Heart left ventricle (tissue), 16 donors: ENCODE measurements at regions not wholly inside any gene's neighbourhood (a gene's known extent, or its start where the extent isn't known, plus 50 kb on each side); places are given as distances from the start of the nearest gene placed in this dataset.

Experiments
- ATAC-seq, 4 donors: fragments of 200-7000 bp; cut with Tn5 transposase; one replicate each; pipeline ENCODE4 v1.9.1; 2020 to 2022; ENCODE audit warnings: moderate library complexity in 4 of 4, mild to moderate bottlenecking in 3 of 4, moderate number of reproducible peaks in 1 of 4
- DNase-seq, 5 donors: peaks; one replicate each; pipeline ENCODE4 v3.0.0-alpha.2; 2020
- H3K27ac ChIP-seq, 12 donors: fragments of 200-600 bp; sonication (generic) in 4 of 12; one replicate each; pipeline versions ENCODE4 v1.5.0 to v1.8.0; 2016 to 2022; ENCODE audit warnings: mild to moderate bottlenecking in 2 of 12
- H3K27me3 ChIP-seq, 9 donors: fragments of 200-600 bp; sonication (generic) in 2 of 9; one replicate each; pipeline versions ENCODE4 v1.5.1 to v1.8.0; 2016 to 2022; ENCODE audit warnings: mild to moderate bottlenecking in 3 of 9
- H3K36me3 ChIP-seq, 9 donors: fragments of 200-600 bp; sonication (generic) in 2 of 9; one replicate each; pipeline versions ENCODE4 v1.5.0 to v1.8.0; 2018 to 2022; ENCODE audit warnings: mild to moderate bottlenecking in 2 of 9
- H3K4me1 ChIP-seq, 12 donors: fragments of 200-600 bp; sonication (generic) in 4 of 12; one replicate each; pipeline versions ENCODE4 v1.5.0 to v1.8.0; 2016 to 2022; ENCODE audit warnings: mild to moderate bottlenecking in 3 of 12
- H3K4me3 ChIP-seq, 12 donors: fragments of 200-600 bp; sonication (generic) in 4 of 12; one replicate each; pipeline versions ENCODE4 v1.5.0 to v1.8.0; 2017 to 2022; ENCODE audit warnings: mild to moderate bottlenecking in 9 of 12, moderate library complexity in 4 of 12
- H3K9me3 ChIP-seq, 12 donors: fragments of 200-600 bp; sonication (generic) in 4 of 12; one replicate each; pipeline versions ENCODE4 v1.5.0 to v1.8.0; 2016 to 2022; ENCODE audit warnings: mild to moderate bottlenecking in 1 of 12
- CTCF ChIP-seq, 12 donors: fragments of 200-600 bp; sonication (generic) in 4 of 12; IDR thresholded peaks; one replicate each; pipeline versions ENCODE4 v1.5.0 to v1.8.0; 2018 to 2022; ENCODE audit warnings: antibody characterized with exemption in 12 of 12, mild to moderate bottlenecking in 5 of 12
- POLR2A ChIP-seq, 2 donors: fragments of 450-650 bp; IDR thresholded peaks; one replicate each; pipeline ENCODE4 v1.6.1; 2017; ENCODE audit warnings: antibody characterized with exemption in 2 of 2, mild to moderate bottlenecking in 2 of 2, moderate library complexity in 2 of 2
- WGBS, 4 donors: extraction: QIAGEN DNeasy Blood & Tissue Kit in 2 of 4; methylation state at CpG; one replicate each; pipeline versions ENCODE4 v1.1.5 to v1.1.7; 2013 to 2018; 5-methylcytosine and 5-hydroxymethylcytosine counted together
- intact Hi-C, 10 donors: fragments of 100-400 bp; cut with DNase I; formaldehyde crosslinking; loops; one replicate each; pipeline versions ENCODE4 v1.11.1 to v1.14.2; 2022
- donor health status: ischemic (EF 13 %, LVEDD 7.1; RV severe dilation, severe dysfunction).
- donor health status: healthy with polysubstance abuse.
- donor health status: DM: no; HTN: yes; CAD: no.
- donor health status: DM: no; HTN: no; CAD: no.
- donor health status: ischemic (EF 25% LVEDD 6.9; RV normal size, moderate dysfunction).
- donor health status: ischemic (EF 25% LVEDD 5.7; RV mildly dilated, moderate dysfunction).
- donor health status: healthy.
- donor health status: DM: yes; HTN: yes; CAD: no.
- donor health status: ischemic (EF 35%, LVEDD 5.7; RV mildly dilated, moderate dysfunction).
- donor health status: nonischemic (EF 11% LVEDD 7.7; RV severe dilation, severe dysfunction).
- donor health status: DM: yes; HTN: yes; CAD: no.
- donor health status: PGD.
- donor health status: ischemic (EF 29% LVEDD 5.4; RV normal size, mild dysfunction).
- donor health status: nonischemic (EF 23%, LVEDD 6.1; RV moderate dilation, normal function).

DNA sequence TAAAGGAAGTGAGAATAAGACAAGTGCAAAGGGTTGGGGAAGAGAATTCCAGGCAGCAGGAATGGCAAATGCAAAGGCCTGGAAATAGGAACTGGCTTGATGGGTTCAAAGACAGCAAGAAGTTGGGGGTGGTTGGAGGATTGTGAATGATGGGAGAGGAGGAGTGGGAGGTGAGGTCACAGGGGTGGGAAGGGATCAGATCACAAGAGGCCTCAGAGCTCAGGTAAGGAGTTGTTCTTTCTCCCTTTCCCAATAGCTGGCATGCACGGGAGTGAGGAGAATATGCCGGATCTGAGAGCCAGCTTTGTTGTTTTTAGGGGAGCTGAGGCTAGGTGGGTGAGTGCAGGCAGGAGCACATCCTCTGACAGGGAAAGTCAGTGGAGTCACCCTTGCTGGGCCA, 94.0 kb upstream of the RAB3GAP2 start:
- H3K27me3 ChIP-seq = no peaks in the 10 kb centered on the region
- ATAC-seq (no peak), DNase-seq (no peak)
- TF ChIP-seq CTCF (IDR thresholded peaks at IDR 0.05) (no peak), POLR2A (IDR thresholded peaks at IDR 0.05) (no peak)
- peaks cover 0 to 8% (median 0%) of the 10 kb centered on the region in 12 donors for H3K9me3 ChIP-seq
- 91 to 96% (median 95%) methylated on average over 2 of the region's 2 CpGs for WGBS, 4 donors
- H3K4me3 ChIP-seq = no peak overlapping the region
- intact Hi-C loops = no loop called here
- H3K4me1 ChIP-seq = peaks cover 0 to 41% (median 17%) of the 10 kb centered on the region in 12 donors
- H3K27ac ChIP-seq = no peak overlapping the region
- H3K36me3 ChIP-seq = no peaks in the 10 kb centered on the region

GRCh38 chr1:220363196-220363837, 91.1 kb upstream of the RAB3GAP2 start:
- WGBS, 4 donors = 67 to 83% (median 72%) methylated on average over 5 of the region's 5 CpGs
- TF ChIP-seq POLR2A (IDR thresholded peaks at IDR 0.05) = no peak
- TF ChIP-seq CTCF (IDR thresholded peaks at IDR 0.05) = no peak
- intact Hi-C loops = no loop called here
- no peak for DNase-seq
- Histone ChIP-seq H3K9me3 (peaks cover 0 to 8% (median 0%) of the 10 kb centered on the region in 12 donors), H3K27me3 (no peaks in the 10 kb centered on the region), H3K4me1 (peaks cover 0 to 13% (median 2%) of the 10 kb centered on the region in 12 donors), H3K4me3 (no peak overlapping the region), H3K36me3 (no peaks in the 10 kb centered on the region), H3K27ac (no peak overlapping the region)
- no peak for ATAC-seq

GRCh38 chr1:220356981-220357850, 85.0 kb upstream of the RAB3GAP2 start:
- 57 to 63% (median 60%) methylated on average over 6 of the region's 6 CpGs for WGBS, 4 donors
- Histone ChIP-seq H3K27ac (peak overlapping the region in 8 of 12 donors; percentile 2 to 62 (median 40)), H3K4me1 (peaks cover 0 to 13% (median 6%) of the 10 kb centered on the region in 12 donors), H3K9me3 (no peaks in the 10 kb centered on the region), H3K36me3 (no peaks in the 10 kb centered on the region), H3K27me3 (no peaks in the 10 kb centered on the region), H3K4me3 (no peak overlapping the region)
- TF ChIP-seq POLR2A (IDR thresholded peaks at IDR 0.05) (no peak), CTCF (IDR thresholded peaks at IDR 0.05) (no peak)
- ATAC-seq (peak; percentile 51 to 88 (median 82)), DNase-seq (no peak)
- intact Hi-C loops = no loop called here
